GM21723 (cell line): ENCODE measurements at regions not wholly inside any gene's neighbourhood (a gene's known extent, or its start where the extent isn't known, plus 50 kb on each side); places are given as distances from the start of the nearest gene placed in this dataset.
"Not testable (repeated sequence)": the region's sequence is repeated elsewhere in the genome, so short reads cannot be mapped to it uniquely, and the experiment has no call there.

ENCODE experiments used
- ATAC-seq: cut with Tn5 transposase; IDR thresholded peaks from one replicate; pipeline ENCODE4 v1.9.1; 2021; ENCODE audit warnings: mild to moderate bottlenecking, moderate library complexity; ENCODE audit not compliant: unreplicated experiment

DNA sequence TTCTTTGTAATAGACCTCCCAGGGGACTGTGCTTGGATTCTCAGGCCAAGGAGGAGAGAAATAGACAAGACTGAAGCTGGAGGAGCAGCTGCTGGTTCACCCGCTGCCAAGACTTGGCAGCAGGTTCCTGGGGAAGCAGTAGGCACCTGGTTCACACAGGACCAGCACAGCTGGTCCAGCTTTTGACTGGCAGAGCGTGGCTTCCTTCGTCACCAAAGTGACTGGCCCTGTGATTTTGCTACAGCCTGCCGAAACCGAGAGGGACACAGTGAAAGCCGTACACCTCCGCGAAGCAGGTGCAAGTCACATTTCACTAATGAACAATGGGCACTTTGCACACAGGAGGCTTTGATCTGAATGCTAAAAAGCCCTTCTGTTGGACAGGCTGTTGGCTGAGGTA is 199.0 kb downstream of the RNF144B start:
- no peak for ATAC-seq

GRCh38 chr6:18595774-18596530 is 208.8 kb downstream of the RNF144B start:
- peak; percentile 91 for ATAC-seq

GRCh38 chr6:18596531-18596835 is 209.3 kb downstream of the RNF144B start:
- peak; percentile 33 for ATAC-seq

DNA sequence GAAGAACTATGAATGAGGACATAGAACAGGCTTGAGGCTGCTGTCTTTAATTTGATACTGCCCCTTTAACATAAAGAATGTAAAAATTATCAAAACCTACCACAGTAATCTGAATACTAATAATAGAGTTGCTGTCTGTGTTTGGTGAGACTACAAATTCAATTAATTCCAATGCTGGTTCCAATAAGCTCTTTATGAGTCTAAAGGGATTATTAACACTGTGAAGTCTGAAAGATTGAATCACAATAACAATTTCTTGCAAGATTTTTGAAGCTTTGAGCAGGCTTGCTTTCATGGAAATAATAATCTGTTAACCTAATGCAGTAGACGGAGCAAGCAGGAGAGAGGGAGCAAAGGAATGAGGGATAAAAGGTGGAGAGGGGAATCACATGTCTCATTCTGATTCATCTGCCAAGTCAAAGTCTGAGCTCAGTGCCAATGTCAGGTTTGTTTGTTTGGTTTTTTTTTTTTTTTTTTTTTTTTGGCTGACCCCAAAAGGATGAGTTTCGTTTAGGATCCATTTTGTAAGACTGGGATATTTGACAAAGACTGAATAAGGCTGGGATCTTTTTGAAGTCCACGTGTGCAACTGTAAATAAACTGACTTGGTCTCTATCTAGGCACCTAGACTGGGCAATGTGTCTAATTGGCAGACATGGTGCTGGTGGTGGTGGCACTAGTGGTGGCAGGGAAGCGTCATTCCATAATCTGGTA is 211.6 kb downstream of the RNF144B start:
- no peak for ATAC-seq

GRCh38 chr6:18600255-18600654 is 213.1 kb downstream of the RNF144B start:
- no peak for ATAC-seq

DNA sequence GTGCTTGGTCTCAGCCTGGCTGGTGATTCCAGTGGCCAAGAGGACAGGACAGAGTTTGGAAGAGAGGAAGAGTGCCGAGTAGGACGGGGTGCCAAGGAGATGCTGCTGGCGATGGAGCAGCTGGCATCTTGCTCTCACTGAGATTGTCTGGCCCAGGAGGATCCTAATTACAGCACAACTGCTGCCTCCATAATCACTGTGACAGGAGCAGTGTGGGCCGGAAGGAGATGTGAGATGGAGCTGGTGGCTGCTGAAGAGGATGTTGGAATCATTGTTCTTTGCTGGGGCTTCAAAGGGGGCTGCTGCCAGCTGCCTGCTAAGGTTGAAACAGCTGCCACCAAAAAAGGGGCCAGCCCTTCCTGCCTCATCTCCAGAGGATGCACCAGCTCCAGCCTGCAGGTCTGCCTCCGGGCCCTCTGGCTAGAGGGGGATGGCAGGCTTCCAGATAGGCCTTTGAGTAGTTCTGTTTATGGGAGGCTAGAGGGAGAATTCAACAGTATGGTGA is 214.4 kb downstream of the RNF144B start:
- no peak for ATAC-seq

DNA sequence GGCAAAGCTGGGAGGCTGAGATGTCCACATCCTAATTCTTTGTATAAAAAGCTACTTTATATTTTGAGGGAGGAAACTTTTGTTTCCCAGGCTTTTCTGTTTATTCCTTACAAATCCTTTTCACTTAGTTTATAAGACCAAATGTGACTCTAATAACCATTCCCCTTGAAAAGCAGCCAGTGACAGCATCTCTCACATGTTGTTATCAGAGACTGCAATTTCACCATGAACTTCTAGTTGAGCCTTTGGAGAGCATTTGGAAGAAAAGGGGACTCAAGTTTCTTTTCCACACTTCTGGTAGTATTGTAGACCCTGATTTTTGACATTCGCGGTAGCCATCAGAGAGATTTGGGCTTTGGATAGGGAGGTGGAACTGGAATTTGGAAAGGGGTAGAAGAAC is 215.8 kb downstream of the RNF144B start:
- ATAC-seq = no peak

- no peak for ATAC-seq
These were observed 216.2 kb downstream of the RNF144B start for GRCh38 chr6:18603361-18603760.

DNA sequence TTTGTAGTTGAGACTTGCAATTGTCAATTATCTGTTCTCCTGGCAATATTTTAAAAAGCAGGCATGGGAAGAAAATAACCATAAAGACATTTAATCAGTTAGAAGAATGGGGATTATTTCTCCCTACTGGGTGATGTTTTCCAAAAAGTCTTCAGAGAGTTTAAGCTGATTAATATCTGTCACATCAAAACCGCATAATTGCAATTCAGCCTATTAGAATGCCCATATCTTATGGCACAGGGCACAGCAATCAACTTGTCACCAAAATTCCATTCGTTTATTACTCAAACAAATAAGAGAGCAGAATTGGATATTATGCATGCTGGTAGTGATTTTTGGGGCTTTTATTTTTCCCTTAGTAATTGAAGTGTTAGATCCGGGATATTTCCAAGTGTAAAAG is 218.7 kb downstream of the RNF144B start:
- no peak for ATAC-seq

DNA sequence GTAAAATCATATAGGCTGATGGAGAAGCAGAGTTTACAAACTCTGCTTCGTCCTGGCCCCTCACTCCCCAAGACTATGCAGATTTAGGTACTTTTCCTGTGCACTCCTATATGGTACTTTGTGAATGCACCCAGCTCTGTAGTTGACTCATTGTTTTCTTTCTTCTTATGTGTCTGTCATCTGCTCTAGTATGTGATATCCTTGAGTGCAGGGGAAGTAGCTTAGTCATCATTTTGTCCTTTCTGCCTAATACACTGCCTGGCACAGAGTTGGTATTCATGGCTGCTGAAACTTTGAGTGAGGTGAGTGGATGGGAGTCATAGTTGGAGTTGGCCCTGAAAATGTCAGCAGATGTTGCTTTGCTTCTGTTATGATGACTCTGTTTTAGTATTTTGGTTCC is 222.6 kb downstream of the RNF144B start:
- no peak for ATAC-seq

GRCh38 chr6:18613319-18613925 is 226.3 kb downstream of the RNF144B start:
- no peak for ATAC-seq

- no peak for ATAC-seq
These were observed 242.4 kb downstream of the RNF144B start for GRCh38 chr6:18629571-18629970.

DNA sequence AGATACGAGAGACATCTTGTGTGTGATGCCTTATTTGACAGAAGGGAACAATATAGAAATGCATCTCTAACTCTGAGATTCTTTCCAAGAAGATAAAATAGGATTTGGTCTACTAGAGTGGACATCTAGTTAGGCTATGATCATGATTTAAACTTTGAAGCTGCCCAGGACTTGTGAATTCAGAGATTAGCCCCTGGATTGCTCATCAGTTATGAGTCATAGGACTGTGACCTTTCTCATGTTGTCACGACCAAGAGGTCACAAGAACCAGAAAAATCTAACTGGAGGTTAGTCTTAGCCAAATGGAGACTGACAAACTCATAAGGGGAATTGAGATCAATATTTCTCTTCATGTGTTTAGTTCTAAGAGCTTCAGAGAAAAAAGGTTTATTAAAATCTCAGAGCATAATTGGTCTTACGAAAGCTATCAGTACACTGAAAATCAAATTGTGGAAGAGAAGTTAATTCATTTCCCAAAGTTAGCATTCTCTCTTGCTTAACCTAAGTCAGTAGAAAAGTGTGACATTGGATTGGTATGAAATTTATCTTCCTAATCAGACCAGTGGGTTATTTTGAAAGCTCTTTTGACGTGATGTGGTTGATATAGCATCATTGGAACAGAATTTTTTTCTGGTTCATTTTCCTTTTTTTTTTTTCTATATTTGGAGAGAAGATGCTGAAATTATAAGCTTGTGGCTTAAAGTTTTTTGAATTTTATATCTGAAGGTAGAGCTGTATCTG is 245.7 kb downstream of the RNF144B start:
- ATAC-seq = no peak

- no peak for ATAC-seq
These were observed 247.8 kb downstream of the RNF144B start for GRCh38 chr6:18634912-18635311.

DNA sequence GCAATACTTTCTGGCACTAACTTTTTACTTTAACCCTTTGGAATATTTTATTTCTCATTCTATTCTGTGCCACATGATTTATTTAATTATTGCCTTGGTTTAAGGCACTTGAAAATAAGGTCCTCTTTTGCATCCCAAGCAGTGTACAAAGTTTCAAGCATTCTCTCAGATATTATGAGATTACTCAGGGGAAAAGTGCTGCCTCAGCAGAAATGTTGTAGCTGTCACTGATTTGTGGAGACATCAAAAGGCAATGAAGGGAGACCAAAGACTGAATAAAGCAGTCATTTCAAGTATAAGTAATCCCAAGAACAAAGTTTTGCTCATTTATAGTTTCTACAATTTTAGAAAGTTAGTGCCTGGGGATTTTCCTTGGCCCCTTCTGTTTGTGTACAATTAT is 253.0 kb downstream of the RNF144B start:
- no peak for ATAC-seq

DNA sequence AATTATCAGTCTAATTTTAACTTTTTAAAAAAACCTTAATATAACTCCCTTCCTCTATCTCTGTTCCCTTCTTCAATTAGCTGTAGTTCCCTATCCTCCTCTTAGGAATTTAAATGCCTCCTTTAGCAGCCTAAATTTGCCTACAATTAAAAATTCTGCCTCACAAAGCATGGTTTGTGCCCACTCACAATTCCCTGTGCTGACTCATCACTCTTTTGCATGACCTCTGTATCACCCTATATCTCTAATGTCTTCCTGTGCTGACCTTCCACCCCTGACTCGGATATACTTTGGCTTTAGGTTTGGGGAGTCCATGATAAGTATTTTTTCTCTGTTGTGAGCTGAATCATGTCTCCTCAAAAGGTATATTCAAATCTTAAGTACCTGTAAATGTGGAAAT is 253.6 kb downstream of the RNF144B start:
- no peak for ATAC-seq

DNA sequence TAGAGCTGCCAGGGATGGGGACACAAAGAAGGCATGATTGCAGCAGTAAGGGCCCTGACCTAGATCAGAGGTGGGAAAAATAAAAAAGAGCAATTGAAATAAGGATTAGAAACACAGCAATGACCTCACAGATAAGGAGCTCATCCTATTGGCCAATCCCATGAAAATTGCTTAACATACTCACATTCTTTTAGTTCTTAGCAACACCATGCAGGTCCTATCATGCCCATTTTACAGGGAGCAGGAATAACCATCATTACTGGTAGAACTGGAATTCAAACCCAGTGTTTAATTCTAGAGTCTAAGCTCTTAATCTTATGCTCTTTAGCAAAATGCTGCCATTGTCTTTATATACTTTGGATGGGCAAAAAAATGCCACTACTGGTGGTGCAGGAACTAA is 267.7 kb downstream of the RNF144B start:
- no peak for ATAC-seq

DNA sequence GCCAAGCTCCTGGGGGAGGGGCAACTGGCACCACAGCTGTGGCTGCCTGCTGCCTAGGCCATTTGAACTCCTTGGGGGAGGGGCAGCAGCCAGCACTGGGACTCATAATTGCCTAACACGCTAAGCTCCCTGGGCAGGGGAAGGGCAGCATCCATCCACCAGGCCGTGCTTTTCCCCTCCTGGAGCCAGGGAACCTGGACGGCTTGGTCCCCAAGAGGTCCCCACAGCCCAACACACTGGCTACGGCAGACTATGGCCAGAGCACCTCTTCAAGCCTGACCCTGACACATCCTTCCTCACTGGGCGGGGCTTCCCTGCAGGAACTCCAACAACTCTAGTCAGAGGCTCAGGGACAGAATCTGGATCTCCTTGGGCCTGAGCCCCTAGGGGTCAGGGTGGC is 269.4 kb downstream of the RNF144B start:
- no peak for ATAC-seq

- ATAC-seq = not testable (repeated sequence)
These were observed 272.8 kb downstream of the RNF144B start for GRCh38 chr6:18659994-18660393.

DNA sequence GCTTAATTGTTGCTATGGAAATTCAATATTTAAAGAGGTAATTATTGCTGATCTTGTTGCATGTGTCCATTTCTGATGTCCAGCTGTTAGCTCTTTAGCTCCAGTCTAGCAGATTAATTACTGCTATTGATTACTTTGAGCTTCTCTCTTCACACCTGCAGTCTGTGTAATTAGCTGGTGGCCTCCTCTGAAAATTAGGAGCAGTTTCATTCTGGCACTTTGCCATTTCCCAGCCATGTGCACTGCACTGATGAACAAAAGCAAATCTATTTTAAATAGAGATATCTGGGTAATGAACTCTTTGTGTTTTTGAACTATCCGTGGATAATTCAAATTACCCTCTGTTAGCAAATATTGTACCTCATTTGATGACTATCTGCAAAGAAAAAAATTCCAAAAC is 275.9 kb downstream of the RNF144B start:
- ATAC-seq = no peak

DNA sequence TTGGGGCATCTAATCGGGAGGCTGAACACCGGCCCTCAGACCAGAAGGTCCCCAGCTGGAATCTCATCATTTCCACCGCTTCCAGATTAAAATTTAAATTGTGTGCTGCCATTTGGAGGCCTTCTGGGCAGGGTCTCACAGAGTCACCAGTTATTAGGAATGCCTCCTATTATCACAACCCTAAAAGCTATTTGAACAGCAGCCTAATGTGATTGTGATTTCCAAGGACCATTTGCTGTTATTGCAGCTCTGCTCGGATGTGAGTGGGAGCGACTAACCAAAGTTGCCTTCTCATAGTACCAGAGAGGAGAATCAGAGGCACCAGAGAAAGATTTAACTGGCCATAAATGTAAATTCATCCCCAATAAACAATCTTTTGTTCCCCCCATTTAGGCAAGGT is 277.3 kb downstream of the RNF144B start:
- ATAC-seq = no peak
